IMR-90 (cell line): ENCODE measurements at regions not wholly inside any gene's neighbourhood (a gene's known extent, or its start where the extent isn't known, plus 50 kb on each side); places are given as distances from the start of the nearest gene placed in this dataset.

Source experiments
- ATAC-seq: fragments of 200-7000 bp; cut with Tn5 transposase; 2 replicates; pipeline ENCODE4 v1.9.1; 2020; ENCODE audit warnings: low read depth, mild to moderate bottlenecking, moderate library complexity
- BruUV-seq: library from RNA; stranded (reverse); fragments of 400-500 nt; replicated peaks from 2 replicates; lab custom pipeline; 2021; lab: Mats Ljungman, UMichigan
- CTCF ChIA-PET: fragments of 300-600 bp; formaldehyde crosslinking; extraction: SDS; loops from one replicate; lab custom pipeline; 2021; ENCODE audit warnings: antibody characterized with exemption; lab: Yijun Ruan, JAX
- POLR2A ChIA-PET: fragments of 300-600 bp; sonication (Branson Sonifier 250); formaldehyde crosslinking; loops from one replicate; lab custom pipeline; 2022; ENCODE audit warnings: antibody characterized with exemption; ENCODE audit not compliant: unreplicated experiment; lab: Charles Lee
- DNase-seq: peaks from one replicate; pipeline ENCODE4 v3.0.0; 2013
- H2AFZ ChIP-seq: replicated peaks from 2 replicates; pipeline ENCODE3; 2013; ENCODE audit warnings: low read length, mild to moderate bottlenecking; ENCODE audit not compliant: poor library complexity
- H2AK5ac ChIP-seq: 2 replicates; pipeline ENCODE4 v1.6.1; 2013; ENCODE audit warnings: low read depth, low read length, inconsistent platforms
- H2AK9ac ChIP-seq: replicated peaks from 2 replicates; pipeline ENCODE3; 2013; ENCODE audit warnings: mild to moderate bottlenecking, low read depth, low read length, moderate library complexity; ENCODE audit not compliant: poor library complexity
- H2BK120ac ChIP-seq: 2 replicates; pipeline ENCODE4 v1.6.1; 2013; ENCODE audit warnings: low read depth, low read length, inconsistent platforms
- H2BK15ac ChIP-seq: 3 replicates; pipeline ENCODE4 v1.6.1; 2013; ENCODE audit warnings: low read depth, low read length, inconsistent platforms
- H2BK20ac ChIP-seq: 2 replicates; pipeline ENCODE4 v1.6.1; 2013; ENCODE audit warnings: low read depth, mild to moderate bottlenecking, inconsistent platforms, low read length, moderate library complexity
- H2BK5ac ChIP-seq: 2 replicates; pipeline ENCODE4 v1.6.1; 2013; ENCODE audit warnings: mild to moderate bottlenecking, low read depth, low read length, inconsistent platforms; ENCODE audit not compliant: poor library complexity, severe bottlenecking
- H3K14ac ChIP-seq: replicated peaks from 2 replicates; pipeline ENCODE4 v1.6.1; 2013; ENCODE audit warnings: low read depth, low read length, inconsistent platforms
- H3K18ac ChIP-seq: 2 replicates; pipeline ENCODE4 v1.6.1; 2013; ENCODE audit warnings: low read depth, low read length, control low read depth
- H3K23ac ChIP-seq: 2 replicates; pipeline ENCODE4 v1.6.1; 2013; ENCODE audit warnings: low read depth, low read length, inconsistent platforms
- H3K27ac ChIP-seq: 2 replicates; pipeline ENCODE4 v1.5.1; 2013; ENCODE audit warnings: mild to moderate bottlenecking, control low read depth, low read length; ENCODE audit not compliant: insufficient read depth
- H3K27me3 ChIP-seq: 2 replicates; pipeline ENCODE4 v1.6.1; 2013; ENCODE audit warnings: low read length; ENCODE audit not compliant: control insufficient read depth, insufficient read depth
- H3K36me3 ChIP-seq: 2 replicates; pipeline ENCODE4 v1.6.1; 2013; ENCODE audit warnings: low read length, mixed read lengths; ENCODE audit not compliant: control insufficient read depth, insufficient read depth
- H3K4ac ChIP-seq: 2 replicates; pipeline ENCODE4 v1.6.1; 2013; ENCODE audit warnings: low read depth, low read length, inconsistent platforms
- H3K4me1 ChIP-seq: 2 replicates; pipeline ENCODE4 v1.6.1; 2013; ENCODE audit warnings: low read length, mixed read lengths; ENCODE audit not compliant: control insufficient read depth, insufficient read depth
- H3K4me2 ChIP-seq: 2 replicates; pipeline ENCODE4 v1.6.1; 2013; ENCODE audit warnings: low read depth, mild to moderate bottlenecking, control low read depth, low read length, moderate library complexity
- H3K4me3 ChIP-seq: 2 replicates; pipeline ENCODE4 v1.5.1; 2013; ENCODE audit warnings: low read depth, mild to moderate bottlenecking, control low read depth, low read length, moderate library complexity; ENCODE audit not compliant: insufficient read depth
- H3K56ac ChIP-seq: 2 replicates; pipeline ENCODE4 v1.6.1; 2013; ENCODE audit warnings: low read length, inconsistent platforms; ENCODE audit not compliant: insufficient read depth; ENCODE audit errors: extremely low read depth
- H3K79me1 ChIP-seq, 2 experiments: 2 replicates each; pipeline ENCODE4 v1.6.1; 2013; ENCODE audit warnings: low read length in 2 of 2, inconsistent platforms in 1 of 2, low read depth in 1 of 2
- H3K9ac ChIP-seq: 2 replicates; pipeline ENCODE4 v1.6.1; 2013; ENCODE audit warnings: low read depth, low read length, control low read depth
- H3K9me1 ChIP-seq: 2 replicates; pipeline ENCODE4 v1.6.1; 2013; ENCODE audit warnings: low read length, inconsistent platforms; ENCODE audit not compliant: insufficient read depth
- H3K9me3 ChIP-seq: 2 replicates; pipeline ENCODE4 v1.6.1; 2013; ENCODE audit warnings: low read length; ENCODE audit not compliant: control insufficient read depth, insufficient read depth
- H4K20me1 ChIP-seq: 2 replicates; pipeline ENCODE4 v1.6.1; 2013; ENCODE audit warnings: low read length, inconsistent platforms; ENCODE audit not compliant: insufficient read depth
- H4K5ac ChIP-seq: 2 replicates; pipeline ENCODE4 v1.6.1; 2013; ENCODE audit warnings: mild to moderate bottlenecking, low read depth, low read length, control low read depth
- H4K8ac ChIP-seq, 2 experiments: 2 replicates each; pipeline ENCODE4 v1.6.1; 2013; ENCODE audit warnings: low read depth in 2 of 2, low read length in 2 of 2, control low read depth in 1 of 2, inconsistent platforms in 1 of 2
- H4K91ac ChIP-seq: 2 replicates; pipeline ENCODE4 v1.6.1; 2013; ENCODE audit warnings: low read depth, low read length, inconsistent platforms; ENCODE audit not compliant: insufficient read depth
- POLR2A ChIP-seq: IDR thresholded peaks from 2 replicates; pipeline ENCODE4 v1.6.1; 2012; ENCODE audit warnings: mild to moderate bottlenecking, low read depth, low read length
- WGBS, 2 experiments: methylation state at CpG; one replicate each; pipeline versions ENCODE4 v1.1.5 to v1.1.7; 2013; ENCODE audit warnings: missing lambda C conversion rate in 2 of 2; ENCODE audit not compliant: insufficient read length in 1 of 2; ENCODE audit errors: extremely low coverage in 2 of 2; 5-methylcytosine and 5-hydroxymethylcytosine counted together
- dilution Hi-C: fragments of 300-500 bp; cut with HindIII; formaldehyde crosslinking; loops from one replicate; pipeline ENCODE4 v1.14.3; 2018; ENCODE audit warnings: low sequenced_read_pairs; ENCODE audit not compliant: unreplicated experiment
- in situ Hi-C: fragments of 300-500 bp; cut with MboI; formaldehyde crosslinking; loops from 3 replicates; pipeline ENCODE4 v1.14.3; 2019; ENCODE audit warnings: low sequenced_read_pairs, inconsistent platforms, mixed read lengths
- intact Hi-C: fragments of 100-400 bp; cut with micrococcal nuclease; formaldehyde crosslinking; loops from 2 replicates; pipeline ENCODE4 v1.10.0; 2022

DNA sequence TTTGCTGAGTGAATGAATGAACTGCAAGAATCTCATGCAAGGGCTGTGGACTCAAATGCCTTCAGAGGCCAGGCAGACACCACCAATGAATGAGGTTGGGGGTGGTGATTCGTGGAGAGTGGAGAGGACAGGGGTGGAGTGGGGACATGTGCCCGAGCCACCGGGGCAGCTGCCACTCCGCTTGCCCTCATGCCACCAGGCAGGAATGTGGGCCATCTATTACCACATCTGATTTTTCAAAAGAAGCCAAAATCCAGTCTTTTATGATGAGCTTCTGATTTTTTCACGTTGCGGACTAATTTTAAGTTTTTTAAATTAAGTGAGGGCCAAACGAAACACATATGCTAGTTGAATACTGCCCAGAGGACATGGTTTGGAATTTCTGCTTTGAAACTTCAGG is 67.1 kb upstream of the SMURF2 start:
- Histone ChIP-seq H3K27ac (no peak overlapping the region; the same call in 1 of the 2 replicates), H4K91ac (peak overlapping the region; percentile 90), H3K56ac (no peak overlapping the region), H3K18ac (peak overlapping the region; percentile 65; the same call in 1 of the 2 replicates), H3K9me1 (peaks cover 33% of the 10 kb centered on the region), H4K8ac (peak overlapping the region; percentile 81 to 92; a peak in 3 of 4 replicates), H3K4me3 (no peak overlapping the region), H3K4me2 (no peak overlapping the region), H2BK15ac (peak overlapping the region; percentile 65; the same call in 2 of the 3 replicates), H3K27me3 (no peaks in the 10 kb centered on the region), H4K20me1 (no peaks in the 10 kb centered on the region), H3K9ac (no peak overlapping the region), H3K9me3 (no peaks in the 10 kb centered on the region), H2AK5ac (peak overlapping the region; percentile 95), H2AFZ (no peak overlapping the region), H2BK5ac (peak overlapping the region; percentile 91), H3K79me1 (peaks cover 3 to 71% of the 10 kb centered on the region in 2 experiments; a peak in 3 of 4 replicates), H3K23ac (peak overlapping the region; percentile 95), H3K4me1 (peaks cover 27% of the 10 kb centered on the region), H4K5ac (no peak overlapping the region; the same call in 1 of the 2 replicates), H3K36me3 (no peaks in the 10 kb centered on the region), H2AK9ac (no peak overlapping the region), H3K14ac (peak overlapping the region; percentile 98; the same call in 1 of the 2 replicates), H2BK20ac (peak overlapping the region; percentile 99), H2BK120ac (peak overlapping the region; percentile 99), H3K4ac (peak overlapping the region; percentile 99)
- WGBS, 2 experiments, result 86% methylated on average over 1 of the region's 7 CpGs; no CpG with 5 or more reads in 1 of the 2 experiments
- no TSS peak for BruUV-seq
- no peak for ATAC-seq
- dilution Hi-C loops (no loop called here), intact Hi-C loops (no loop called here), in situ Hi-C loops (no loop called here)
- ChIA-PET CTCF (no interaction called here), POLR2A (no interaction called here)
- no peak for DNase-seq
- no peak for TF ChIP-seq POLR2A
